A549 (cell line): ENCODE measurements at regions not wholly inside any gene's neighbourhood (a gene's known extent, or its start where the extent isn't known, plus 50 kb on each side); places are given as distances from the start of the nearest gene placed in this dataset.

ENCODE experiments used
- ATAC-seq, 2 experiments: fragments of 200-7000 bp in 1 of 2; fragments of >200 bp in 1 of 2; cut with Nextera tagmentation in 1 of 2; cut with Tn5 transposase in 1 of 2; 3 replicates each; pipeline versions ENCODE4 v1.8.0 to v1.9.1; 2018 to 2020; ENCODE audit warnings: mild to moderate bottlenecking in 1 of 2, moderate library complexity in 1 of 2
- CTCF ChIA-PET: fragments of 300-600 bp; sonication (Branson Sonifier 250); formaldehyde crosslinking; extraction: SDS; loops from one replicate; lab custom pipeline; 2021; ENCODE audit warnings: antibody characterized with exemption, inconsistent platforms; lab: Yijun Ruan, JAX
- POLR2A ChIA-PET: fragments of 350-600 bp; formaldehyde crosslinking; extraction: SDS; loops from one replicate; lab custom pipeline; 2021; ENCODE audit warnings: antibody characterized with exemption, inconsistent platforms; lab: Yijun Ruan, JAX
- DNase-seq, 2 experiments: peaks; one replicate each; pipeline versions ENCODE4 v3.0.0 to v3.0.0-alpha.2; 2011 to 2016; ENCODE audit warnings: low read depth in 1 of 2, low spot score in 1 of 2
- FAIRE-seq: peaks from 2 replicates; lab custom pipeline; 2011; peaks lifted over from hg19 to GRCh38; lab: Jason Lieb, UNC
- H3K27ac ChIP-seq, 2 experiments: fragments of >200 bp; sonication (Bioruptor Twin); formaldehyde crosslinking; 3 replicates each; pipeline ENCODE4 v1.5.1; 2016 to 2017
- H3K4me1 ChIP-seq: fragments of >200 bp; sonication (Bioruptor Twin); formaldehyde crosslinking; 3 replicates; pipeline ENCODE4 v1.6.1; 2016
- H3K4me2 ChIP-seq: fragments of >200 bp; sonication (Bioruptor Twin); formaldehyde crosslinking; 3 replicates; pipeline ENCODE4 v1.6.1; 2016
- H3K4me3 ChIP-seq: fragments of >200 bp; sonication (Bioruptor Twin); formaldehyde crosslinking; 3 replicates; pipeline ENCODE4 v1.5.1; 2016
- H3K9me3 ChIP-seq: fragments of >200 bp; sonication (Bioruptor Twin); formaldehyde crosslinking; 3 replicates; pipeline ENCODE4 v1.6.1; 2016
- ATOH8 ChIP-seq: fragments of 250-450 bp; sonication (Bioruptor Pico); IDR thresholded peaks from 2 replicates; pipeline ENCODE4 v1.5.0; 2020; ENCODE audit warnings: low read depth, mild to moderate bottlenecking, moderate library complexity
- BHLHE40 ChIP-seq: IDR thresholded peaks from 2 replicates; pipeline ENCODE4 v1.6.1; 2012; ENCODE audit warnings: low read depth, low read length, inconsistent platforms
- CHD2 ChIP-seq: fragments of 150-350 bp; IDR thresholded peaks from 2 replicates; pipeline ENCODE4 v1.6.1; 2014; ENCODE audit warnings: low read length; ENCODE audit not compliant: partially characterized antibody
- CTCF ChIP-seq: fragments of >200 bp; sonication (Bioruptor Twin); formaldehyde crosslinking; IDR thresholded peaks from 3 replicates; pipeline ENCODE4 v1.5.1; 2016
- E2F6 ChIP-seq: IDR thresholded peaks from 2 replicates; pipeline ENCODE4 v1.6.1; 2012; ENCODE audit warnings: low read depth, borderline replicate concordance
- FOXS1 ChIP-seq: fragments of 250-450 bp; sonication (Bioruptor Pico); IDR thresholded peaks from 2 replicates; pipeline ENCODE4 v1.5.0; 2020; ENCODE audit warnings: mild to moderate bottlenecking, moderate library complexity
- GATA3 ChIP-seq: IDR thresholded peaks from 2 replicates; pipeline ENCODE4 v1.6.1; 2012; ENCODE audit warnings: borderline replicate concordance
- HES2 ChIP-seq: fragments of >200 bp; sonication (Bioruptor Twin); formaldehyde crosslinking; IDR thresholded peaks from 2 replicates; pipeline ENCODE4 v1.6.1; 2016
- HEYL ChIP-seq: fragments of 250-450 bp; sonication (Bioruptor Pico); IDR thresholded peaks from 2 replicates; pipeline ENCODE4 v1.8.0; 2021; ENCODE audit warnings: mild to moderate bottlenecking, moderate library complexity
- HMGXB4 ChIP-seq: fragments of 250-450 bp; sonication (Bioruptor Pico); IDR thresholded peaks from 2 replicates; pipeline ENCODE4 v1.5.0; 2021; ENCODE audit warnings: mild to moderate bottlenecking, moderate library complexity, borderline replicate concordance
- HOXB13 ChIP-seq: fragments of 250-450 bp; sonication (Bioruptor Pico); IDR thresholded peaks from 2 replicates; pipeline ENCODE4 v1.5.0; 2020; ENCODE audit warnings: low read depth, mild to moderate bottlenecking, moderate library complexity
- HOXB5 ChIP-seq: fragments of 250-450 bp; sonication (Bioruptor Pico); IDR thresholded peaks from 2 replicates; pipeline ENCODE4 v1.5.0; 2020; ENCODE audit warnings: mild to moderate bottlenecking, moderate library complexity
- JUN ChIP-seq, 2 experiments: fragments of >200 bp; sonication (Bioruptor Twin); formaldehyde crosslinking; IDR thresholded peaks; 2 replicates in 1 of 2; 3 replicates in 1 of 2; pipeline ENCODE4 v1.6.1; 2016 to 2017
- NPAS2 ChIP-seq: fragments of 250-450 bp; sonication (Bioruptor Pico); IDR thresholded peaks from 2 replicates; pipeline ENCODE4 v1.8.0; 2022; ENCODE audit warnings: mild to moderate bottlenecking, moderate library complexity, borderline replicate concordance
- PHF8 ChIP-seq: fragments of 200-600 bp; sonication (generic); IDR thresholded peaks from 2 replicates; pipeline ENCODE4 v1.6.1; 2016; ENCODE audit warnings: low read depth, mild to moderate bottlenecking, antibody characterized with exemption, moderate library complexity, borderline replicate concordance
- RNF2 ChIP-seq: fragments of 200-600 bp; sonication (generic); IDR thresholded peaks from 2 replicates; pipeline ENCODE4 v1.6.1; 2016; ENCODE audit warnings: low read depth, mild to moderate bottlenecking, antibody characterized with exemption, moderate library complexity, borderline replicate concordance
- SMC3 ChIP-seq: fragments of >200 bp; sonication (Bioruptor Twin); formaldehyde crosslinking; IDR thresholded peaks from 3 replicates; pipeline ENCODE4 v1.6.1; 2018; ENCODE audit warnings: inconsistent platforms
- USF2 ChIP-seq: fragments of 450-650 bp; IDR thresholded peaks from 2 replicates; pipeline ENCODE4 v1.6.1; 2014; ENCODE audit warnings: antibody characterized with exemption
- whole genome bisulfite sequencing: methylation state at CpG from one replicate; pipeline ENCODE4 v1.1.6; 2017; ENCODE audit errors: missing lambda C conversion rate; 5-methylcytosine and 5-hydroxymethylcytosine counted together

GRCh38 chr1:95435611-95436010 lies 201.6 kb downstream of the RWDD3 start:
- TF ChIP-seq FOXS1 (CRISPR knock-in tag) (no peak), HMGXB4 (CRISPR knock-in tag) (no peak), SMC3 (no peak), PHF8 (no peak), BHLHE40 (no peak), USF2 (no peak), NPAS2 (CRISPR knock-in tag) (no peak), HOXB13 (CRISPR knock-in tag) (no peak), CTCF (no peak), RNF2 (no peak), GATA3 (no peak), HES2 (no peak), ATOH8 (CRISPR knock-in tag) (no peak), JUN (IDR thresholded peaks at IDR 0.05) (no peak)
- Histone ChIP-seq H3K4me1 (no peaks in the 10 kb centered on the region), H3K4me2 (no peak overlapping the region), H3K9me3 (no peaks in the 10 kb centered on the region), H3K27ac (no peak overlapping the region), H3K4me3 (no peak overlapping the region)
- WGBS = 14% methylated on average over 3 of the region's 3 CpGs
- POLR2A ChIA-PET = no interaction called here
- ATAC-seq (no peak), DNase-seq (no peak), FAIRE-seq (no peak)
- CTCF ChIA-PET = no interaction called here

- POLR2A ChIA-PET = no interaction called here
- WGBS = 3% methylated on average over 3 of the region's 3 CpGs
Observed at GRCh38 chr1:95437011-95437410, 203.0 kb downstream of the RWDD3 start.

More at GRCh38 chr1:95437011-95437410, 203.0 kb downstream of the RWDD3 start:
- FAIRE-seq (no peak), DNase-seq (no peak), ATAC-seq (no peak)
- no peak overlapping the region for H3K4me3 ChIP-seq
- no peak for TF ChIP-seq E2F6
- TF ChIP-seq NPAS2 (CRISPR knock-in tag) = no peak
- TF ChIP-seq ATOH8 (CRISPR knock-in tag) = no peak
- TF ChIP-seq HMGXB4 (CRISPR knock-in tag) = no peak
- no peak for TF ChIP-seq HOXB5 (CRISPR knock-in tag)
- TF ChIP-seq GATA3 = no peak
- no peak for TF ChIP-seq HEYL (CRISPR knock-in tag)
- TF ChIP-seq CHD2 = no peak
- no peak for TF ChIP-seq CTCF
- no peak overlapping the region for H3K4me2 ChIP-seq
- CTCF ChIA-PET = no interaction called here
- H3K27ac ChIP-seq = no peak overlapping the region
- H3K4me1 ChIP-seq = no peaks in the 10 kb centered on the region
- H3K9me3 ChIP-seq = no peaks in the 10 kb centered on the region
